ENCODE measurements at regions not wholly inside any gene's neighbourhood (a gene's known extent, or its start where the extent isn't known, plus 50 kb on each side); places are given as distances from the start of the nearest gene placed in this dataset.
"Not testable (repeated sequence)": the region's sequence is repeated elsewhere in the genome, so short reads cannot be mapped to it uniquely, and the experiment has no call there.

GRCh38 chr4:105067946-105068345 is 78.7 kb upstream of the TET2 start:
- Histone ChIP-seq H3K4me3 (ENCODE audit: low read length) (no peak overlapping the region), H3K4me2 (ENCODE audit: low read length) (no peak overlapping the region), H4K20me1 (ENCODE audit: low read length) (no peaks in the 10 kb centered on the region), H3K4me1 (ENCODE audit: insufficient read depth, low read length) (no peaks in the 10 kb centered on the region), H3K79me2 (ENCODE audit: low read length) (no peaks in the 10 kb centered on the region), H3K9ac (ENCODE audit: low read length) (no peak overlapping the region), H3K9me2 (replicated peaks; ENCODE audit: low read length) (no peaks in the 10 kb centered on the region), H2AFZ (ENCODE audit: low read length) (no peak overlapping the region), H3F3A (ENCODE audit: low read length, unreplicated experiment) (no peaks in the 10 kb centered on the region), H3K36me3 (ENCODE audit: low read depth, low read length) (no peaks in the 10 kb centered on the region), H3K9me3 (ENCODE audit: low read length) (no peaks in the 10 kb centered on the region), H3K27ac (ENCODE audit: low read length) (no peak overlapping the region), H3K27me3 (ENCODE audit: low read length) (no peaks in the 10 kb centered on the region)
- BruUV-seq (replicated peaks), result no TSS peak
- no peak for ATAC-seq
- intact Hi-C loops (cut with micrococcal nuclease), result no loop called here
- no peak for DNase-seq
- no peak for TF ChIP-seq EZH2 (IDR thresholded peaks at IDR 0.05; ENCODE audit: low read length, unreplicated experiment)
- TF ChIP-seq, protein P1, sequence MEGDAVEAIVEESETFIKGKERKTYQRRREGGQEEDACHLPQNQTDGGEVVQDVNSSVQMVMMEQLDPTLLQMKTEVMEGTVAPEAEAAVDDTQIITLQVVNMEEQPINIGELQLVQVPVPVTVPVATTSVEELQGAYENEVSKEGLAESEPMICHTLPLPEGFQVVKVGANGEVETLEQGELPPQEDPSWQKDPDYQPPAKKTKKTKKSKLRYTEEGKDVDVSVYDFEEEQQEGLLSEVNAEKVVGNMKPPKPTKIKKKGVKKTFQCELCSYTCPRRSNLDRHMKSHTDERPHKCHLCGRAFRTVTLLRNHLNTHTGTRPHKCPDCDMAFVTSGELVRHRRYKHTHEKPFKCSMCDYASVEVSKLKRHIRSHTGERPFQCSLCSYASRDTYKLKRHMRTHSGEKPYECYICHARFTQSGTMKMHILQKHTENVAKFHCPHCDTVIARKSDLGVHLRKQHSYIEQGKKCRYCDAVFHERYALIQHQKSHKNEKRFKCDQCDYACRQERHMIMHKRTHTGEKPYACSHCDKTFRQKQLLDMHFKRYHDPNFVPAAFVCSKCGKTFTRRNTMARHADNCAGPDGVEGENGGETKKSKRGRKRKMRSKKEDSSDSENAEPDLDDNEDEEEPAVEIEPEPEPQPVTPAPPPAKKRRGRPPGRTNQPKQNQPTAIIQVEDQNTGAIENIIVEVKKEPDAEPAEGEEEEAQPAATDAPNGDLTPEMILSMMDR (conservative IDR thresholded peaks at IDR 0.05; ENCODE audit: low read depth, low read length), result no peak
- ChIA-PET CTCF (no interaction called here), POLR2A (ENCODE audit: unreplicated experiment) (no interaction called here)

DNA sequence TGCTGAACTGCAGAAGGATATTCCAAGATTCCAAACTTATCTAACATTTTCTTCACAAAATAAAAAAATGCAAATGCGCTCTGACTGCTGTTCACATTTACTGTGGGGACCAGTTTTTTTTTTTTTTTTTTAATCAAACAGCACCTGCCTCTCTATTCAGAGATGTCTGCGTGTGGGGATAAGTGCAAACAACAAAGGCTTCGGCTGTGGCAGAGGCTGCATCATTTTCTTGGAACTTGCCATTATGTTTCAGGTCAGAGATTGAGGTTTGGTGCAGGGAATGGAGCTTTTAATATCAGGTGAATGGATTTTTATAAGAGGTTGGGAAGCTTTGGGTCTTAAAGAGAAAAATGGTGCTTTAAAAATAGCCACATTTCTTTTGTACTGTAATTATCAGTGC is 78.2 kb upstream of the TET2 start:
- Histone ChIP-seq H3K9me2 (replicated peaks; ENCODE audit: low read length) (no peaks in the 10 kb centered on the region), H3K9ac (ENCODE audit: low read length) (no peak overlapping the region), H3F3A (ENCODE audit: low read length, unreplicated experiment) (no peaks in the 10 kb centered on the region), H2AFZ (ENCODE audit: low read length) (no peak overlapping the region), H3K4me1 (ENCODE audit: insufficient read depth, low read length) (no peaks in the 10 kb centered on the region), H3K79me2 (ENCODE audit: low read length) (no peaks in the 10 kb centered on the region), H3K4me3 (ENCODE audit: low read length) (no peak overlapping the region), H3K36me3 (ENCODE audit: low read depth, low read length) (no peaks in the 10 kb centered on the region), H3K4me2 (ENCODE audit: low read length) (no peak overlapping the region), H3K27ac (ENCODE audit: low read length) (no peak overlapping the region), H4K20me1 (ENCODE audit: low read length) (no peaks in the 10 kb centered on the region), H3K27me3 (ENCODE audit: low read length) (no peaks in the 10 kb centered on the region), H3K9me3 (ENCODE audit: low read length) (no peaks in the 10 kb centered on the region)
- BruUV-seq (replicated peaks), result no TSS peak
- no peak for ATAC-seq
- POLR2A ChIA-PET (ENCODE audit: unreplicated experiment), result no interaction called here
- CTCF ChIA-PET, result no interaction called here
- intact Hi-C loops (cut with micrococcal nuclease), result no loop called here
- TF ChIP-seq EZH2phosphoT487 (IDR thresholded peaks at IDR 0.05; ENCODE audit: borderline replicate concordance, low read length) (no peak), EZH2 (IDR thresholded peaks at IDR 0.05; ENCODE audit: low read length, unreplicated experiment) (no peak)
- TF ChIP-seq, protein P1 (conservative IDR thresholded peaks at IDR 0.05; ENCODE audit: low read depth, low read length), result no peak
- DNase-seq, result no peak

- ATAC-seq; H2AFZ ChIP-seq (ENCODE audit: low read length); H3K4me3 ChIP-seq (ENCODE audit: low read length); H3K4me2 ChIP-seq (ENCODE audit: low read length); H3K27me3 ChIP-seq (ENCODE audit: low read length); BruUV-seq (replicated peaks); H3K36me3 ChIP-seq (ENCODE audit: low read depth, low read length); H3K27ac ChIP-seq (ENCODE audit: low read length); H3K79me2 ChIP-seq (ENCODE audit: low read length); intact Hi-C loops (cut with micrococcal nuclease); H3K9me2 ChIP-seq (replicated peaks; ENCODE audit: low read length); H3K4me1 ChIP-seq (ENCODE audit: insufficient read depth, low read length); H3K9me3 ChIP-seq (ENCODE audit: low read length); POLR2A ChIA-PET (ENCODE audit: unreplicated experiment); H3K9ac ChIP-seq (ENCODE audit: low read length); H4K20me1 ChIP-seq (ENCODE audit: low read length); H3F3A ChIP-seq (ENCODE audit: low read length, unreplicated experiment); CTCF ChIA-PET; DNase-seq: not testable (repeated sequence)
Observed at GRCh38 chr4:105072095-105072494, 74.6 kb upstream of the TET2 start.

All from PC-3 (cell line).